A549 (cell line): ENCODE measurements at regions not wholly inside any gene's neighbourhood (a gene's known extent, or its start where the extent isn't known, plus 50 kb on each side); places are given as distances from the start of the nearest gene placed in this dataset.

Source experiments
- ATAC-seq, 2 experiments: fragments of 200-7000 bp in 1 of 2; fragments of >200 bp in 1 of 2; cut with Nextera tagmentation in 1 of 2; cut with Tn5 transposase in 1 of 2; 3 replicates each; pipeline versions ENCODE4 v1.8.0 to v1.9.1; 2018 to 2020; ENCODE audit warnings: mild to moderate bottlenecking in 1 of 2, moderate library complexity in 1 of 2
- CTCF ChIA-PET: fragments of 300-600 bp; sonication (Branson Sonifier 250); formaldehyde crosslinking; extraction: SDS; loops from one replicate; lab custom pipeline; 2021; ENCODE audit warnings: antibody characterized with exemption, inconsistent platforms; lab: Yijun Ruan, JAX
- POLR2A ChIA-PET: fragments of 350-600 bp; formaldehyde crosslinking; extraction: SDS; loops from one replicate; lab custom pipeline; 2021; ENCODE audit warnings: antibody characterized with exemption, inconsistent platforms; lab: Yijun Ruan, JAX
- DNase-seq, 2 experiments: peaks; one replicate each; pipeline versions ENCODE4 v3.0.0 to v3.0.0-alpha.2; 2011 to 2016; ENCODE audit warnings: low read depth in 1 of 2, low spot score in 1 of 2
- FAIRE-seq: peaks from 2 replicates; lab custom pipeline; 2011; peaks lifted over from hg19 to GRCh38; lab: Jason Lieb, UNC
- H3K27ac ChIP-seq, 2 experiments: fragments of >200 bp; sonication (Bioruptor Twin); formaldehyde crosslinking; 3 replicates each; pipeline ENCODE4 v1.5.1; 2016 to 2017
- H3K4me1 ChIP-seq: fragments of >200 bp; sonication (Bioruptor Twin); formaldehyde crosslinking; 3 replicates; pipeline ENCODE4 v1.6.1; 2016
- H3K4me2 ChIP-seq: fragments of >200 bp; sonication (Bioruptor Twin); formaldehyde crosslinking; 3 replicates; pipeline ENCODE4 v1.6.1; 2016
- H3K4me3 ChIP-seq: fragments of >200 bp; sonication (Bioruptor Twin); formaldehyde crosslinking; 3 replicates; pipeline ENCODE4 v1.5.1; 2016
- H3K9me3 ChIP-seq: fragments of >200 bp; sonication (Bioruptor Twin); formaldehyde crosslinking; 3 replicates; pipeline ENCODE4 v1.6.1; 2016
- CBX2 ChIP-seq: fragments of 200-600 bp; sonication (generic); IDR thresholded peaks from 2 replicates; pipeline ENCODE4 v1.6.1; 2016; ENCODE audit warnings: low read depth, mild to moderate bottlenecking, borderline replicate concordance
- CBX8 ChIP-seq: fragments of 200-600 bp; sonication (generic); IDR thresholded peaks from 2 replicates; pipeline ENCODE4 v1.6.1; 2016
- CHD2 ChIP-seq: fragments of 150-350 bp; IDR thresholded peaks from 2 replicates; pipeline ENCODE4 v1.6.1; 2014; ENCODE audit warnings: low read length; ENCODE audit not compliant: partially characterized antibody
- CTCF ChIP-seq: fragments of >200 bp; sonication (Bioruptor Twin); formaldehyde crosslinking; IDR thresholded peaks from 3 replicates; pipeline ENCODE4 v1.5.1; 2016
- ELK1 ChIP-seq: fragments of 150-350 bp; IDR thresholded peaks from 2 replicates; pipeline ENCODE4 v1.6.1; 2014; ENCODE audit warnings: low read depth, mild to moderate bottlenecking, low read length
- EP300 ChIP-seq, 2 experiments: fragments of >200 bp; sonication (Bioruptor Twin); formaldehyde crosslinking; IDR thresholded peaks; 2 replicates in 1 of 2; 3 replicates in 1 of 2; pipeline ENCODE4 v1.6.1; 2016 to 2017
- FOSB ChIP-seq: fragments of 250-450 bp; sonication (Bioruptor Pico); IDR thresholded peaks from 2 replicates; pipeline ENCODE4 v1.5.0; 2020; ENCODE audit warnings: mild to moderate bottlenecking, moderate library complexity
- FOXS1 ChIP-seq: fragments of 250-450 bp; sonication (Bioruptor Pico); IDR thresholded peaks from 2 replicates; pipeline ENCODE4 v1.5.0; 2020; ENCODE audit warnings: mild to moderate bottlenecking, moderate library complexity
- GATA3 ChIP-seq: IDR thresholded peaks from 2 replicates; pipeline ENCODE4 v1.6.1; 2012; ENCODE audit warnings: borderline replicate concordance
- HEYL ChIP-seq: fragments of 250-450 bp; sonication (Bioruptor Pico); IDR thresholded peaks from 2 replicates; pipeline ENCODE4 v1.8.0; 2021; ENCODE audit warnings: mild to moderate bottlenecking, moderate library complexity
- HOXB5 ChIP-seq: fragments of 250-450 bp; sonication (Bioruptor Pico); IDR thresholded peaks from 2 replicates; pipeline ENCODE4 v1.5.0; 2020; ENCODE audit warnings: mild to moderate bottlenecking, moderate library complexity
- JUNB ChIP-seq: fragments of >200 bp; sonication (Bioruptor Twin); formaldehyde crosslinking; IDR thresholded peaks from 2 replicates; pipeline ENCODE4 v1.6.1; 2016
- KDM5A ChIP-seq: fragments of 200-600 bp; sonication (generic); IDR thresholded peaks from 2 replicates; pipeline ENCODE4 v1.6.1; 2016; ENCODE audit warnings: antibody characterized with exemption, mild to moderate bottlenecking
- MAZ ChIP-seq: fragments of 150-350 bp; IDR thresholded peaks from 2 replicates; pipeline ENCODE4 v1.6.1; 2014; ENCODE audit warnings: antibody characterized with exemption, low read depth, low read length, borderline replicate concordance
- NFE2L2 ChIP-seq: fragments of 150-350 bp; conservative IDR thresholded peaks from 2 replicates; pipeline ENCODE4 v1.6.1; 2014; ENCODE audit warnings: low read length
- NPAS2 ChIP-seq: fragments of 250-450 bp; sonication (Bioruptor Pico); IDR thresholded peaks from 2 replicates; pipeline ENCODE4 v1.8.0; 2022; ENCODE audit warnings: mild to moderate bottlenecking, moderate library complexity, borderline replicate concordance
- REST ChIP-seq: fragments of 200-600 bp; sonication (generic); IDR thresholded peaks from 2 replicates; pipeline ENCODE4 v1.6.1; 2016; ENCODE audit warnings: antibody characterized with exemption, mild to moderate bottlenecking, moderate library complexity
- SMC3 ChIP-seq: fragments of >200 bp; sonication (Bioruptor Twin); formaldehyde crosslinking; IDR thresholded peaks from 3 replicates; pipeline ENCODE4 v1.6.1; 2018; ENCODE audit warnings: inconsistent platforms
- TFCP2L1 ChIP-seq: fragments of 250-450 bp; sonication (Bioruptor Pico); IDR thresholded peaks from 2 replicates; pipeline ENCODE4 v1.5.0; 2021; ENCODE audit warnings: mild to moderate bottlenecking
- ZFP36 ChIP-seq: fragments of 450-650 bp; IDR thresholded peaks from 2 replicates; pipeline ENCODE4 v1.6.1; 2014; ENCODE audit warnings: borderline replicate concordance; ENCODE audit not compliant: partially characterized antibody
- ZNF302 ChIP-seq: fragments of 250-450 bp; sonication (Bioruptor Pico); IDR thresholded peaks from 2 replicates; pipeline ENCODE4 v1.9.0; 2021; ENCODE audit warnings: inconsistent platforms, mild to moderate bottlenecking, moderate library complexity
- WGBS: methylation state at CpG from one replicate; pipeline ENCODE4 v1.1.6; 2017; ENCODE audit errors: missing lambda C conversion rate; 5-methylcytosine and 5-hydroxymethylcytosine counted together
- TF ChIP-seq, protein P1 (sequence below): IDR thresholded peaks from 2 replicates; pipeline ENCODE4 v1.6.1; 2012; ENCODE audit warnings: low read depth, borderline replicate concordance
- TF ChIP-seq, protein P2 (sequence below): fragments of >200 bp; sonication (Bioruptor Twin); formaldehyde crosslinking; IDR thresholded peaks from 3 replicates; pipeline ENCODE4 v1.6.1; 2016

DNA sequence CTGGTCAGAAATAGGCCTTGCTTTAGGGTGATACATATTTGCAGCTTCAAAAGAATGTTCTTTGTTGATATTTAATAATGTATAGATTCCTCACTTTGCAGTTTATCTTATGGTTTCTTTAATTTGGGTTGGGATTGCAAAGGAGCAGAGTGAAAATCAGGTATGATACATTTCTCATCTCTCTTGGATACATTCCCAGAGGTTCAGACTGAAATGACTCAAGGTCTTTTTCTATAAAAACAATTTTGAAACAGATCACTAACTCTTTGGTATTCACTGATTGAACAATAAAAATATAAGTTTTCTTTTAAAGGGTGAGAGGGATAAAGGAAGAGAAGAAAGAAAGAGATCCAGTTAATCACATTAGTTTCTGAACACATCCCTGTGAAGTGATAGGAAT, 606.5 kb upstream of the CAMK1G start:
- Histone ChIP-seq H3K4me2 (no peak overlapping the region), H3K4me1 (no peaks in the 10 kb centered on the region), H3K4me3 (no peak overlapping the region), H3K9me3 (no peaks in the 10 kb centered on the region), H3K27ac (peak overlapping the region in 1 of 2 experiments; percentile 13; a peak in 1 of 6 replicates)
- no peak for FAIRE-seq
- POLR2A ChIA-PET, result no interaction called here
- no peak for ATAC-seq
- no peak for DNase-seq
- TF ChIP-seq TFCP2L1 (CRISPR knock-in tag) (no peak), ZNF302 (CRISPR knock-in tag) (no peak), ZFP36 (no peak), CHD2 (no peak), JUNB (no peak), NFE2L2 (no peak)
- CTCF ChIA-PET, result no interaction called here

DNA sequence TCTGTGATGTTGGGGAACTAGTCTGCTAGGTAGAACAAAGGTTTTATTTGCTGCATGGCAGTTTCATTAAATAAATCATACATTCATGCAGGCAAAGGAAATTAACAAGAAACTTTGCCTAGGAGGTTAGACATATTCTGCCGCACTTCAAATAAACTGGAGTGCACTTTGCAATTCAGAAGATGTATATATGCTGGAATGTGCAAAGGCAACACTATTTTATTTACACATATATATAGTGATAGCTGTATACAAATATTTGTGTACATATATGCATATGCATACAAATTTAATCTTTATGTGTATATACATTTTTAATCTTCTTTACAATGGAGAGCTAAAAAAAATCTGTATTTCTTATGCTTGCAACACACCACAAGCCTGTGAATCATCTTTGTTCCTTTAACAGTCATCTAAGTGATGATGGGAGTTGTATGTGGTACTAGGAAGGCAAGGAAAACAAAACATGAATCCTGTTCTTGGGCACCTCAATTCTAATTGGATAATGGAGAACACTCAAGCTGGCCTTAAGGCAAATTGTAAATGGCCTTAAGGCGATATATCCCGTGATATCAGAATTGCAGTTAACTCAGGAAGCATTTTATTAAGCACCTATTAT, 605.8 kb upstream of the CAMK1G start:
- FAIRE-seq (no peak), ATAC-seq (no peak), DNase-seq (no peak)
- CTCF ChIA-PET, result no interaction called here
- Histone ChIP-seq H3K4me2 (no peak overlapping the region), H3K4me3 (no peak overlapping the region), H3K9me3 (no peaks in the 10 kb centered on the region), H3K4me1 (no peaks in the 10 kb centered on the region), H3K27ac (peak overlapping the region in 1 of 2 experiments; percentile 13; a peak in 1 of 6 replicates)
- WGBS, result 40% methylated on average over 3 of the region's 3 CpGs
- no peak for TF ChIP-seq SMC3
- no peak for TF ChIP-seq ELK1
- no peak for TF ChIP-seq REST
- TF ChIP-seq EP300 (IDR thresholded peaks at IDR 0.05), result no peak
- TF ChIP-seq FOSB, result no peak
- no peak for TF ChIP-seq CBX2
- no peak for TF ChIP-seq KDM5A
- POLR2A ChIA-PET, result no interaction called here

- WGBS, result 7% methylated on average over 1 of the region's 1 CpG
- no peaks in the 10 kb centered on the region; the same call in 2 of the 3 replicates for H3K9me3 ChIP-seq
- no peak overlapping the region for H3K27ac ChIP-seq
- H3K4me2 ChIP-seq, result no peak overlapping the region
- DNase-seq, result no peak
- no peak for FAIRE-seq
- no peak overlapping the region for H3K4me3 ChIP-seq
- ChIA-PET POLR2A (no interaction called here), CTCF (no interaction called here)
- no peaks in the 10 kb centered on the region for H3K4me1 ChIP-seq
- ATAC-seq, result no peak
- TF ChIP-seq GATA3, result no peak
- TF ChIP-seq CTCF, result no peak
- TF ChIP-seq MAZ, result no peak
- TF ChIP-seq NPAS2 (CRISPR knock-in tag), result no peak
- no peak for TF ChIP-seq HEYL (CRISPR knock-in tag)
- no peak for TF ChIP-seq CBX8
- TF ChIP-seq REST, result no peak
- no peak for TF ChIP-seq ZNF302 (CRISPR knock-in tag)
- no peak for TF ChIP-seq FOXS1 (CRISPR knock-in tag)
- TF ChIP-seq, protein P1, sequence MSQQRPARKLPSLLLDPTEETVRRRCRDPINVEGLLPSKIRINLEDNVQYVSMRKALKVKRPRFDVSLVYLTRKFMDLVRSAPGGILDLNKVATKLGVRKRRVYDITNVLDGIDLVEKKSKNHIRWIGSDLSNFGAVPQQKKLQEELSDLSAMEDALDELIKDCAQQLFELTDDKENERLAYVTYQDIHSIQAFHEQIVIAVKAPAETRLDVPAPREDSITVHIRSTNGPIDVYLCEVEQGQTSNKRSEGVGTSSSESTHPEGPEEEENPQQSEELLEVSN, result no peak
- TF ChIP-seq, protein P2, sequence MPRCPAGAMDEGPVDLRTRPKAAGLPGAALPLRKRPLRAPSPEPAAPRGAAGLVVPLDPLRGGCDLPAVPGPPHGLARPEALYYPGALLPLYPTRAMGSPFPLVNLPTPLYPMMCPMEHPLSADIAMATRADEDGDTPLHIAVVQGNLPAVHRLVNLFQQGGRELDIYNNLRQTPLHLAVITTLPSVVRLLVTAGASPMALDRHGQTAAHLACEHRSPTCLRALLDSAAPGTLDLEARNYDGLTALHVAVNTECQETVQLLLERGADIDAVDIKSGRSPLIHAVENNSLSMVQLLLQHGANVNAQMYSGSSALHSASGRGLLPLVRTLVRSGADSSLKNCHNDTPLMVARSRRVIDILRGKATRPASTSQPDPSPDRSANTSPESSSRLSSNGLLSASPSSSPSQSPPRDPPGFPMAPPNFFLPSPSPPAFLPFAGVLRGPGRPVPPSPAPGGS, result no peak
- TF ChIP-seq HOXB5 (CRISPR knock-in tag), result no peak
Measured at GRCh38 chr1:208979776-208980175, 603.7 kb upstream of the CAMK1G start.
